ENCODE measurements at regions not wholly inside any gene's neighbourhood (a gene's known extent, or its start where the extent isn't known, plus 50 kb on each side); places are given as distances from the start of the nearest gene placed in this dataset.
A peak's percentile ranks its signal among the peaks of the same experiment; 100 is the strongest.

- H3K4me3 ChIP-seq (ENCODE audit: low read length), result no peak overlapping the region
- peak; percentile 66 for TF ChIP-seq CTCF (conservative IDR thresholded peaks at IDR 0.05; ENCODE audit: low read depth, low read length)
- DNase-seq (ENCODE audit: low read depth), result peak; percentile 70
These were observed 384.9 kb downstream of the HLX start for GRCh38 chr1:221263831-221264767.

- no peak for DNase-seq (ENCODE audit: low read depth)
- no peak overlapping the region for H3K4me3 ChIP-seq (ENCODE audit: low read length)
- TF ChIP-seq CTCF (conservative IDR thresholded peaks at IDR 0.05; ENCODE audit: low read depth, low read length), result no peak
These were observed 385.6 kb downstream of the HLX start for GRCh38 chr1:221264848-221265247.

- TF ChIP-seq CTCF (conservative IDR thresholded peaks at IDR 0.05; ENCODE audit: low read depth, low read length), result no peak
- no peak for DNase-seq (ENCODE audit: low read depth)
- no peak overlapping the region for H3K4me3 ChIP-seq (ENCODE audit: low read length)
These were observed 389.1 kb downstream of the HLX start for GRCh38 chr1:221268295-221268694.

- DNase-seq (ENCODE audit: low read depth), result no peak
- TF ChIP-seq CTCF (conservative IDR thresholded peaks at IDR 0.05; ENCODE audit: low read depth, low read length), result no peak
- no peak overlapping the region for H3K4me3 ChIP-seq (ENCODE audit: low read length)
These were observed 392.5 kb downstream of the HLX start for GRCh38 chr1:221271701-221272100.

- no peak overlapping the region for H3K4me3 ChIP-seq (ENCODE audit: low read length)
- TF ChIP-seq CTCF (conservative IDR thresholded peaks at IDR 0.05; ENCODE audit: low read depth, low read length), result no peak
- no peak for DNase-seq (ENCODE audit: low read depth)
These were observed 393.7 kb downstream of the HLX start for GRCh38 chr1:221272940-221273339.

- TF ChIP-seq CTCF (conservative IDR thresholded peaks at IDR 0.05; ENCODE audit: low read depth, low read length), result no peak
These were observed 395.1 kb downstream of the HLX start for GRCh38 chr1:221274373-221274772.

GRCh38 chr1:221276896-221277409 is 397.7 kb downstream of the HLX start:
- TF ChIP-seq CTCF (conservative IDR thresholded peaks at IDR 0.05; ENCODE audit: low read depth, low read length), result no peak
- no peak overlapping the region for H3K4me3 ChIP-seq (ENCODE audit: low read length)
- peak; percentile 85 for DNase-seq (ENCODE audit: low read depth)

More at GRCh38 chr1:221274373-221274772, 395.1 kb downstream of the HLX start:
- DNase-seq (ENCODE audit: low read depth), result no peak
- no peak overlapping the region for H3K4me3 ChIP-seq (ENCODE audit: low read length)

Measured in retinal pigment epithelial cell (primary cell).